ENCODE measurements at regions not wholly inside any gene's neighbourhood (a gene's known extent, or its start where the extent isn't known, plus 50 kb on each side); places are given as distances from the start of the nearest gene placed in this dataset.
A peak's percentile ranks its signal among the peaks of the same experiment; 100 is the strongest.
"Not testable (repeated sequence)": the region's sequence is repeated elsewhere in the genome, so short reads cannot be mapped to it uniquely, and the experiment has no call there.

GRCh38 chr3:25844891-25845290, 55.0 kb downstream of the OXSM start:
- no peak for FAIRE-seq
- no peak for TF ChIP-seq POLR2A (IDR thresholded peaks at IDR 0.05; ENCODE audit: low read depth, low read length)

GRCh38 chr3:25846282-25846681, 56.4 kb downstream of the OXSM start:
- FAIRE-seq (no peak), DNase-seq (ENCODE audit: insufficient read length, low spot score) (no peak)
- no peak for TF ChIP-seq POLR2A (IDR thresholded peaks at IDR 0.05; ENCODE audit: low read depth, low read length)

More at GRCh38 chr3:25844891-25845290, 55.0 kb downstream of the OXSM start:
- no peak for DNase-seq (ENCODE audit: insufficient read length, low spot score)

- FAIRE-seq: no peak
- no peak for TF ChIP-seq POLR2A (IDR thresholded peaks at IDR 0.05; ENCODE audit: low read depth, low read length)
Observed at GRCh38 chr3:25849091-25849490, 59.2 kb downstream of the OXSM start.

GRCh38 chr3:25849641-25850385, 59.9 kb downstream of the OXSM start:
- no peak for TF ChIP-seq POLR2A (IDR thresholded peaks at IDR 0.05; ENCODE audit: low read depth, low read length)
- DNase-seq (ENCODE audit: insufficient read length, low spot score) (no peak), FAIRE-seq (no peak)

More at GRCh38 chr3:25849091-25849490, 59.2 kb downstream of the OXSM start:
- DNase-seq (ENCODE audit: insufficient read length, low spot score): no peak

GRCh38 chr3:25851693-25852259, 61.9 kb downstream of the OXSM start:
- not testable (repeated sequence) for FAIRE-seq

GRCh38 chr3:25854214-25854613, 64.3 kb downstream of the OXSM start:
- no peak for FAIRE-seq
- no peak for DNase-seq (ENCODE audit: insufficient read length, low spot score)
- TF ChIP-seq POLR2A (IDR thresholded peaks at IDR 0.05; ENCODE audit: low read depth, low read length): no peak

More at GRCh38 chr3:25851693-25852259, 61.9 kb downstream of the OXSM start:
- not testable (repeated sequence) for DNase-seq (ENCODE audit: insufficient read length, low spot score)

- DNase-seq (ENCODE audit: insufficient read length, low spot score): peak; percentile 5
- no peak for TF ChIP-seq POLR2A (IDR thresholded peaks at IDR 0.05; ENCODE audit: low read depth, low read length)
- FAIRE-seq: peak; percentile 88
Observed at GRCh38 chr3:25854635-25855034, 64.7 kb downstream of the OXSM start.

- FAIRE-seq (peak; percentile 30), DNase-seq (ENCODE audit: insufficient read length, low spot score) (no peak)
- TF ChIP-seq POLR2A (IDR thresholded peaks at IDR 0.05; ENCODE audit: low read depth, low read length): no peak
Observed at GRCh38 chr3:25855266-25855784, 65.4 kb downstream of the OXSM start.

- FAIRE-seq (peak; percentile 78), DNase-seq (ENCODE audit: insufficient read length, low spot score) (peak; percentile 13)
- no peak for TF ChIP-seq POLR2A (IDR thresholded peaks at IDR 0.05; ENCODE audit: low read depth, low read length)
Observed at GRCh38 chr3:25856902-25857518, 67.1 kb downstream of the OXSM start.

- no peak for TF ChIP-seq POLR2A (IDR thresholded peaks at IDR 0.05; ENCODE audit: low read depth, low read length)
- no peak for DNase-seq (ENCODE audit: insufficient read length, low spot score)
- FAIRE-seq: no peak
Observed at GRCh38 chr3:25861566-25861965, 71.7 kb downstream of the OXSM start.

GRCh38 chr3:25863011-25863415, 73.1 kb downstream of the OXSM start:
- no peak for TF ChIP-seq POLR2A (IDR thresholded peaks at IDR 0.05; ENCODE audit: low read depth, low read length)
- DNase-seq (ENCODE audit: insufficient read length, low spot score) (no peak), FAIRE-seq (no peak)

GRCh38 chr3:25863416-25863959, 73.6 kb downstream of the OXSM start:
- TF ChIP-seq POLR2A (IDR thresholded peaks at IDR 0.05; ENCODE audit: low read depth, low read length): no peak
- FAIRE-seq: no peak
- DNase-seq (ENCODE audit: insufficient read length, low spot score): no peak

- no peak for DNase-seq (ENCODE audit: insufficient read length, low spot score)
- FAIRE-seq: no peak
- no peak for TF ChIP-seq POLR2A (IDR thresholded peaks at IDR 0.05; ENCODE audit: low read depth, low read length)
Observed at GRCh38 chr3:25870452-25870851, 80.6 kb downstream of the OXSM start.

GRCh38 chr3:25872200-25872877, 82.4 kb downstream of the OXSM start:
- no peak for DNase-seq (ENCODE audit: insufficient read length, low spot score)
- no peak for FAIRE-seq
- TF ChIP-seq POLR2A (IDR thresholded peaks at IDR 0.05; ENCODE audit: low read depth, low read length): no peak
